Colon (tissue), 2 donors: ENCODE measurements at regions not wholly inside any gene's neighbourhood (a gene's known extent, or its start where the extent isn't known, plus 50 kb on each side); places are given as distances from the start of the nearest gene placed in this dataset.

Experiments
- FAIRE-seq: peaks from 2 replicates; lab custom pipeline; 2012; peaks lifted over from hg19 to GRCh38; lab: Jason Lieb, UNC
- donor health status: control.
- donor health status: control.

DNA sequence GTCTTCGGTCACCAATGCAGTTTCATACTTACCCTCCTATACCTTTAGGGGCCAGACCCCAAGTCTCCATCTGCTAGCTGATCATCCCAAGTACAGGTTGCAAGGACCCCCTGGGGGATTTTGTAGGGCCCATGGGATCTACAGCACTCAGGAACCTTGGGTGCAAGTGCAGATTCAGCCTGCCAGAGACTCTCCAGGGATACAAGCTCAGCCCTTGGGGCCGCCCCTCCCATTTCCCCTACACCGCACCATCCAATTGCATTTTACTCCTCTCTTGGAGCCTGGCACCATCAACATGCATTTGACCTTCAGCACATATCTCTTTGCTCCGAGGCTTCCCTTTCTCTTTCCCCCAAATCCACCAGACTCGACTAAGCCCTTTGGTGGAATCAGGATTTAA lies 154.7 kb upstream of the ZNF536 start:
- FAIRE-seq = no peak

DNA sequence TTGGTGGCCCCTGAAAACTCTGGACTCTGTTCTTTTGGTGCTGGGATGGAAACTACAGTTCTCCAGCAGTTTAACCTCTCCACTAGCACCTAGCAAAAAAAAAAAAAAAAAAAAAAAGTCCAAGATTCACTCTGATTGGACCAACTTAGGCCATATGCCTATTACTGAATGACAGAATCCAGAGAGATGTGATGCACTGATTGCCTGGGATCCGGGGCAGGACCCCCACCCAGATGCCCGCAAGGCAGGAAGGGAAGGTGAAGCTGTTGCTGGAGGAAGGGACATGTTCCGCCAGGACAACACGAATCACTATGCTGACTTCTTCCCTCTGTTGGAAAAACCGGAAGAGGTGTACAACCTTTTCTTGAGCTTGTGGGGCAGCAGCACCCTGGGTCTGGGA lies 152.5 kb upstream of the ZNF536 start:
- FAIRE-seq = no peak

- FAIRE-seq = no peak
These were observed 151.0 kb upstream of the ZNF536 start for GRCh38 chr19:30221176-30221575.

DNA sequence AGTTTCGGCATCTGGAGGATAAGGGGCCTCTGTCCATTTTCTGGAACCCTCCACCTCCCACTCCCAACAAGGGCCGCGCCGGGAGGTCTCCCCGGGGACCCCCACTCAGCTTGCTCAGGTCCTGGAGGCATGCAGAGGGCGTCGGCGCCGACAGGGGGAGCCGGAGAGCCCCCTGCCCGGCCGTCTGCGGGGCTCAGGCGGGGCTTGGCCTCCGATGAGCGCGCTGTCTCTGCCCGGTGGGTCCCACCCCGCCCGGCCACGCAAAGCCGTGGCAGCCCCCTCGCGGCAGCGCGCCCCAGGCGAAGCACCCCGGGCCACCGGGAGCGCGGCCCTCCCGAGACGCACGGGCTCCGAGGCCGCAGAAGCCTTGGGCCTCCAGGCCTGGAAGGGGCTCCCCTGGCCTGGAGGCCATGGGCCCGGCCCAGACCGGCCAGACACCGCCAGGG lies 149.7 kb upstream of the ZNF536 start:
- FAIRE-seq = no peak

GRCh38 chr19:30222992-30223865 lies 149.0 kb upstream of the ZNF536 start:
- no peak for FAIRE-seq

DNA sequence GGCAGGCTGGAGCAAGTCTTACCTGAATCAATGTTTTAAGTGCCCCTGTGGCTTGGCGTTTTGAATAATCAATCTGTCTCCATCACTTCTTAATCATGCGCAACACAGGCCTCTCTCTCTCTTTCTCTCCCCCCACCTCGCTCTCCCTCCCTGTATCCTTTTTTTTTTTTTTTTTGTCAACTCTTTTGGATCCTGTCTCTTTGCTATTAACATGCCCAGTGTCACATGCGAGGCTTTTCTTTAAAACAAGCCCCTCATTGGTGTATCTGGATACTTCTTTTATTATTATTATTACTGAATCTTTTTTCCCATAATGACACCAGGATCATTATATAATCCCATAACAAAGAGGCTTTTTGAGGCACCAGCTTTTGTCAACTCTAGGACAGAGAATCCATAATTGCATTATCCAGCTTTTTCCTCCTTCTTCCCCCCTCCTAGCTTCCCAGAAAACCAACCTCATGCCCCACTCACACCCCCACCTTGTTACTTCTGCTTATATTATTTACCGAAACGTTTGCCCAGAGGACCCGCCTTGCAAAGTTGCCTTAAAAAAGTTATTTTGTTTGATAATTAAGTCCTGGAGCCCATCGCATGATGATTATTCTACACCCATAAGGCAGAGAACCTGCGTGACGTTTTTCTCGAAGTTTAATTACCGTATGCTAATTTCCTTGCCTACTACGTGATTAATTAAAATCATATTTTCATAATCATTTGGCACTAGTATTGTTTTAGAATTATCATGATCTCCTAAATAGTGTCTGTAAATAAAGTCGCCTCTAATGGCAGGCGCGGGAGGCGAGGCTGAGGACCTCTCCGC lies 148.1 kb upstream of the ZNF536 start:
- FAIRE-seq = no peak

DNA sequence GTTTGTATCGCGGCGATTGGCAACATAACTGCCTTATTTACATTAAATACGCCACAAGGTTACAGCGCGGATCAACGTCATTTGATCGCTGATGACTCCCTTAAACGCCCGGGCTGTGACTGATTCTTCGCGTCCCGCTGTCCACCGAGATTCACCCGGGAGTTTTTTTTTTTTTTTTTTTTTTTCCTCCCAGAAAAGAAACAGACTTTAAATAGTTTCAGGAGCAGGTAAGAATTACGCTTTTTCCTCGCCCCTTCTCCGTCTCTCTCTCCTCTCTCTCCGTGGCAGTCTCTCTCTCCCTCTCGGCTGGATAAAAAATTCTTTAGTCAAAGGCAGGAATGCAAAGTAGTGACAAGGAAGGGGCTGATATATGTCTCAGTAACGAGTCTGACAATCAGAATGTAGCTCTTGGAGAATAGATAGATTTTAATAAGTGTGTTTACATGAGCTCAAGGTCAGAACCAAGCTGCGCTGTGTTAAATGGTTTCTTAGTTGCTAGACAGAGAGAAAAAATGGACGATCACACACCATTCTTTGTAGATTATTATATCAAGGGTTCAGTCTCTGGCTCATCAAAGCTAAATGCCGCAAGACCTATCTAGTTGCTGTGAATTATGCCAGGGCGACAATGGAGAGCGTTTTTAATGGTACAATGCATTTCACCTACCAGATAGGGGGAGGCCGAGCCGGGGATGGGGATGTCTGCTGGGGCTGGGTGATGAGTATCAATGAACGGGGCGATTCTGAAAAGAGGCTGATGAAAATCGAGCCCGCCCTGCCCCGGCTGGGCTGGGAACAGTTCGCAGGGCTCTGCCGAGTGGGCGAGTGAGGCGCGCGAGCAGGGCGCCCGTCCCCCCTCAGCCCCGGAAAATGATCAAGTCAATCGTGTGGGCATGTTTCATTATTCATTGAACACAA lies 147.2 kb upstream of the ZNF536 start:
- FAIRE-seq = no peak

GRCh38 chr19:30225676-30226463 lies 146.3 kb upstream of the ZNF536 start:
- no peak for FAIRE-seq

DNA sequence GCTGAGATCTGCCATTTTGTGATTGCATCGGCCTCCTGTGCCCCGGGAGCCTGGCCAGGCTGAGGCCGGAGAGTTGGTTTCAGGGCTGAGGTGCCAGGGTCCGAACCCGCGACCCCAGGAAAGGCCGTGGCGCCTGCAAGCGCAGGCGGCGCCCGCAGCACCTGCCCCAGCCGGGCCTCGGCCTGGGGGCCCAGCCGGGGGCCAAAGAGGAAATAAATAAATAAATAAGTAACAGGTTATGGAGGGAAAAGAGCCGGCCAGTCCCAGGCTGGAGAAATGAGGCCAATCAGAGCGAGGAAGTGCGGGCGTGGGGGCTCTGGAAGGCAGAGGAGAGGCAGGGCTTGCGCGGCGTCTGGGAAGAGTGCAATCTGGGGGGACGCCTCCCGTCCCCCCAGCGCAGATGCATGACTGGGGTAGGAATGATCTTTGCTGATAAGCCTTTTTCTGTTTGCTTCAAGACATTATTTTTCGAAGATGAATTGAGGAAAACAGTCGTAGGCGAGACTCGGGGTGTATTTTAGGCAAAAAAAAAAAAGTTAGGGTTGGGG lies 145.6 kb upstream of the ZNF536 start:
- no peak for FAIRE-seq

DNA sequence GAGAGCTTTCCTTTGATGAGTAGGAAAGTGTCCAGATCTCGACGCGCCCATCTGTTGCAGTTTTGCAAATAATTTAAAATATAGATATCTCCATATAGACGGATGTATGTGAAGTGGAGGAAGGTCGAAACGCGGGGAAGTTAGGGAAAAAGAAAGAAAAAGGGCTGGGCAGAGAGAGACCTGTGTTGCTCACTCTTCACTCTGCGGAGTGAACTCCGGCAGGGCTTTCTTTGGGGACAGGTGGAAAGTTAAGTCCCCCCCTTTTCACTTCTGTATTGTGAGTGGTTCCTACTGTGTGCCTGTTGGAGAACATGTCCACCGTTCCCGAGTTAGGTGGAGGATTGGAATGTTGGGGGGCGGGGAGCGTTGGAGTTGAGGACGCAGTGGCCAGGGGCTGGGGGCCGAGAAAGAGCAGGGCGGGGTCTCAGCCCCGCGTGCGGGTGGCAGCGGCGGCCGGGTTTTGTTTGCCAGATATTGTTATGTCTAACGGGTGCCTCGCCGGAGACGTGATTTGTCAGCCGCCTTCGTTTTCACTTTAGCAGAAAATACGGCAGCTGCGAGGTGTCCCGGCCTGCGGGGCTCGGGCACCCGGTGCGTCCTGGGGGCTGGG lies 145.1 kb upstream of the ZNF536 start:
- FAIRE-seq = no peak

DNA sequence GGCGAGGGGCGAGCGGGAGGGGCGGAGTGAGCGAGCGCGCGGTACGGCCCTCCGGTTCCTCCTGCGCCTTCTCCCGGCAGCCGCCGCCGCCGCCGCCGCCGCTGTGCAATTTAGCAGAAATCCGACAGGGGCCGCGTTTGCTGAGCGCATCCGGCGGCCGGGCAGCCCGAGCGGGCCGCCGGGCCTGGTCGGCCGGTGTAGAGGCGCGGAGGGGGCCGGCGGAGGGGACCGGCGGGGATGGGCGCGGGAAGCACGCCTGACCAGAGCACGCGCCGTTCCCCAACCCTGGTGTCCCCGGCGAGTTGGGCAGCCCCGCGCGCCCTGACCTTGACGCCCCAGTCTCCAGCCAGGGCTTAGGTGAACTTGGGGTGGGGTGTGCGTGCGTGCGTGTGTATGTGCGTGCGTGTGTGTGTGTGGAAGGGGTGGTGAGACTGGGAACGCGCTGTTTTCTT lies 144.5 kb upstream of the ZNF536 start:
- no peak for FAIRE-seq

DNA sequence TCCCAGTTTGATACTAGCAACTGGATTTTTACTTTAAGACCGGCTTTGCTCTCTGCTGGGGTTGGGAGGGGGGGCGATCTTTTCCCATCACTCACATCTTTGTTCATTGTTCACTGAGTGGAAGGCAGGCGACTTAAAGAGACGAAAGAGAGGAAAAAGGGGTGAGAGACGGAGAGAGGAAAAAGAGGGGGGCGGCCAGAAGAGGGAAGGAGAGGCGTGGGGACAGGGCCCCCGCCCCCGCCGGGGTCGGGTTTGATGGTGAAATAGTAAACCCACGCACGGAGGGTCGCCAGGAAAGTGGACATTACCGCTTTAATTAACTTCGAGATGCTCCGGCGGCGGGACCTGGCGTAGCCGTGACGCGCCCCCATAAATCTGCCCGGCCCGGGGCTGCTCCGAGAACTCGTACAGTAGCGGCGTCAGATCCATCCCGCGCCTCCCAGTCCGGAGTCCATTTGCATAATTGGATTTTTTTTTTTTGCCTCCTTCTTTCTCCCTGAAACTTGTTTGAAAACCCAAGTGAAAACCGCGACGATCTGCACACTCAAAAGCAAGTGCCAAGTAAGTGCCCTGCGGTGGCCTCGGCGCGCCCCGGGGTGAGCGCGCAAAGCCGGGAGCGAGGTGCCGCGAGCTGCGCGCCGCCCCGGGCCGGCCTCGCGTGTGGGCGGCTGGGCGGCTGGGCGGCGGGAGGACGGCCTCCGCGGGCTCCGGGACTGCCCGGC lies 143.9 kb upstream of the ZNF536 start:
- no peak for FAIRE-seq

- FAIRE-seq = no peak
These were observed 143.2 kb upstream of the ZNF536 start for GRCh38 chr19:30228835-30229524.

DNA sequence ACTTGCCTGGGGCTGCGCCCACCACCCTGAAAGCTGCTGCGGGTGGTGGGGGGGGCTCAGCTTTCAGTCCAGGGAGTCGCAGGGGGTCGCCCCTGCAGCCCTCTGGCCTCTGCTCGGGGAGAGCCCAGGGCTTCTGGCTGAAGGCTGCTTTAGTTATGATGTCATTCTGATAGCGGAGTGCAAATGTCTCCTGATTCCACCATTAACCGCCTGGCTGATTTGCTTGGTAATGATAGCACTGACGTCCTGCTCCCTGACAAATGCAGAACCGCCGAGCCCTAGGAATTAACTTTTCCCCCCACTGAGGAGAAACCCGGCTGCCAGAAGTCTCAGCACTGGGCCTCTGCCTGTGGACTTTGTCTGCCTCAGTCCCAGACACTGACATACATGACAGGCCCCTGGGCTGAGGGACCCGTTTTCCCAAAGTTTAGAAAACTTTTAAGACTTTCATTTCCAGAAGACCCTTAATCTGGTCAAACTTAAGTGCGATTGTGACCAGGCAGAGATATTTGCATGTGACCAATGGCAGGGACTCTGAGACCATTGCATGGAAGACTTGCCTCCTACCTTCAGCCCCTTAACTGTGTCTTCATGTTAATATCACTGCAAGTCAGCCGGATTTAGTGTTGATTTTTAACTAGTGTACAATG lies 142.5 kb upstream of the ZNF536 start:
- no peak for FAIRE-seq

GRCh38 chr19:30231408-30232318 lies 140.5 kb upstream of the ZNF536 start:
- no peak for FAIRE-seq

DNA sequence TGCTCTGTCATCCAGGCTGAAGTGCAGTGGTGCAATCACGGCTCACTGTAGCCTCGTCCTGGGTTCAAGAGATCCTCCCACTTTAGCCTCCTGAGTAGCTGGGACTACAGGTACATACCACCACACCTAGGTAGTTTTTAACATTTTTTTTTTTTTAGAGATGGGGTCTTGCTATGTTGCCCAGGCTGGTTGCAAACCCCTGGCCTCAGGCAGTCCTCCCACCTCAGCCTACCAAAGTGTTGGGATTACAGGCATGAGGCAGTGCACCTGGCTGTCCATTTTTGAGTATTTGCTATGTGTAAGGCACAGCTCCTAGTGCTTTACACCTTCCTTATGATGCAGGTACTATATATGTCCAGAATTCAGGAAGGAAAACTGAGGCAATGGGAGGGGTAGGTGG lies 138.8 kb upstream of the ZNF536 start:
- no peak for FAIRE-seq

DNA sequence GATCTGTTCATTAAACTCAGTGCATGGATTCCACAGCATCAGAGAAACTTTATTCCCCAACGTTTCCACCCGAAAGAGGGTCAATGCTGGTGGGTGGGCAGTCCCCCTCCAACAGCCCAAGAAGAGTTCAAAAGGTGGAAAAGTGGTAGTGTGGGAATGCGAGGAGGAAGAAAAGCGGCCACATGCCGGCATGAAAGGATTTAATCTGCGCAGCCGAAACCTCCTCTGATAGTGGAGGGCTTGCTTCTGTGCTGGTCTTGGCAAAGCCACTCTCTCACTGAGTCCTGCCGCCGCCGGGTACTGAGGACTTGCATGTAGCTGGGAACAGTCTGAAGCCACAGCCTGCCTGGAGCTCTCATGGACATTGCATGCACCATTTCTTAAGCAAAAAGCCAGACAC lies 136.2 kb upstream of the ZNF536 start:
- FAIRE-seq = no peak

GRCh38 chr19:30236587-30236986 lies 135.6 kb upstream of the ZNF536 start:
- no peak for FAIRE-seq
